ENCODE measurements at regions not wholly inside any gene's neighbourhood (a gene's known extent, or its start where the extent isn't known, plus 50 kb on each side); places are given as distances from the start of the nearest gene placed in this dataset.

- TF ChIP-seq, protein P1, sequence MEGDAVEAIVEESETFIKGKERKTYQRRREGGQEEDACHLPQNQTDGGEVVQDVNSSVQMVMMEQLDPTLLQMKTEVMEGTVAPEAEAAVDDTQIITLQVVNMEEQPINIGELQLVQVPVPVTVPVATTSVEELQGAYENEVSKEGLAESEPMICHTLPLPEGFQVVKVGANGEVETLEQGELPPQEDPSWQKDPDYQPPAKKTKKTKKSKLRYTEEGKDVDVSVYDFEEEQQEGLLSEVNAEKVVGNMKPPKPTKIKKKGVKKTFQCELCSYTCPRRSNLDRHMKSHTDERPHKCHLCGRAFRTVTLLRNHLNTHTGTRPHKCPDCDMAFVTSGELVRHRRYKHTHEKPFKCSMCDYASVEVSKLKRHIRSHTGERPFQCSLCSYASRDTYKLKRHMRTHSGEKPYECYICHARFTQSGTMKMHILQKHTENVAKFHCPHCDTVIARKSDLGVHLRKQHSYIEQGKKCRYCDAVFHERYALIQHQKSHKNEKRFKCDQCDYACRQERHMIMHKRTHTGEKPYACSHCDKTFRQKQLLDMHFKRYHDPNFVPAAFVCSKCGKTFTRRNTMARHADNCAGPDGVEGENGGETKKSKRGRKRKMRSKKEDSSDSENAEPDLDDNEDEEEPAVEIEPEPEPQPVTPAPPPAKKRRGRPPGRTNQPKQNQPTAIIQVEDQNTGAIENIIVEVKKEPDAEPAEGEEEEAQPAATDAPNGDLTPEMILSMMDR (IDR thresholded peaks at IDR 0.05 in 2 of 3, conservative IDR thresholded peaks at IDR 0.05 in 1 of 3; ENCODE audit: control insufficient read depth in 2 of 3, extremely low read depth in 1 of 3, insufficient read depth in 1 of 3, low read depth in 3 of 3, low read length in 3 of 3), result no peak
- TF ChIP-seq JUNB (IDR thresholded peaks at IDR 0.05), result no peak
- no peak for TF ChIP-seq ZBTB40 (IDR thresholded peaks at IDR 0.05; ENCODE audit: borderline replicate concordance)
- TF ChIP-seq EZH2 (IDR thresholded peaks at IDR 0.05; ENCODE audit: borderline replicate concordance, control insufficient read depth, low read depth, low read length), result no peak
- TF ChIP-seq RFX5 (IDR thresholded peaks at IDR 0.05; ENCODE audit: low read depth, low read length), result no peak
- TF ChIP-seq, protein P2, sequence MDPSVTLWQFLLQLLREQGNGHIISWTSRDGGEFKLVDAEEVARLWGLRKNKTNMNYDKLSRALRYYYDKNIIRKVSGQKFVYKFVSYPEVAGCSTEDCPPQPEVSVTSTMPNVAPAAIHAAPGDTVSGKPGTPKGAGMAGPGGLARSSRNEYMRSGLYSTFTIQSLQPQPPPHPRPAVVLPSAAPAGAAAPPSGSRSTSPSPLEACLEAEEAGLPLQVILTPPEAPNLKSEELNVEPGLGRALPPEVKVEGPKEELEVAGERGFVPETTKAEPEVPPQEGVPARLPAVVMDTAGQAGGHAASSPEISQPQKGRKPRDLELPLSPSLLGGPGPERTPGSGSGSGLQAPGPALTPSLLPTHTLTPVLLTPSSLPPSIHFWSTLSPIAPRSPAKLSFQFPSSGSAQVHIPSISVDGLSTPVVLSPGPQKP (IDR thresholded peaks at IDR 0.05; ENCODE audit: low read depth, low read length), result no peak
- no peak for TF ChIP-seq SPI1 (IDR thresholded peaks at IDR 0.05; ENCODE audit: borderline replicate concordance, insufficient read depth, low read depth, low read length)
- no peak for TF ChIP-seq CREM (IDR thresholded peaks at IDR 0.05; ENCODE audit: low read depth)
These were observed 72.7 kb upstream of the CNIH3 start for GRCh38 chr1:224543453-224543852.

All from GM12878 (cell line).